Lower leg skin (tissue), 4 donors: ENCODE measurements at regions not wholly inside any gene's neighbourhood (a gene's known extent, or its start where the extent isn't known, plus 50 kb on each side); places are given as distances from the start of the nearest gene placed in this dataset.

ENCODE experiments used
- DNase-seq, 2 donors: peaks; one replicate each; pipeline ENCODE4 v3.0.0-alpha.2; 2019; ENCODE audit warnings: low spot score in 2 of 2
- H3K4me3 ChIP-seq: fragments of 200-600 bp; sonication (generic); 2 replicates; pipeline ENCODE4 v1.5.1; 2017; ENCODE audit warnings: mild to moderate bottlenecking, low read depth; ENCODE audit not compliant: poor library complexity, severe bottlenecking
- CTCF ChIP-seq, 3 donors: fragments of 450-650 bp; IDR thresholded peaks; one replicate each; pipeline ENCODE4 v1.5.1; 2016; ENCODE audit warnings: antibody characterized with exemption in 3 of 3, mild to moderate bottlenecking in 3 of 3, moderate library complexity in 2 of 3
- POLR2A ChIP-seq, 2 donors: fragments of 450-650 bp; IDR thresholded peaks; one replicate each; pipeline ENCODE4 v1.6.1; 2016 to 2017; ENCODE audit warnings: antibody characterized with exemption in 2 of 2, mild to moderate bottlenecking in 1 of 2, moderate library complexity in 1 of 2
- WGBS, 2 donors: methylation state at CpG; one replicate each; pipeline ENCODE4 v1.1.5; 2018; 5-methylcytosine and 5-hydroxymethylcytosine counted together
- intact Hi-C: fragments of 100-400 bp; cut with DNase I; formaldehyde crosslinking; loops from one replicate; pipeline ENCODE4 v1.15.0; 2023; ENCODE audit warnings: low total_unique reads

DNA sequence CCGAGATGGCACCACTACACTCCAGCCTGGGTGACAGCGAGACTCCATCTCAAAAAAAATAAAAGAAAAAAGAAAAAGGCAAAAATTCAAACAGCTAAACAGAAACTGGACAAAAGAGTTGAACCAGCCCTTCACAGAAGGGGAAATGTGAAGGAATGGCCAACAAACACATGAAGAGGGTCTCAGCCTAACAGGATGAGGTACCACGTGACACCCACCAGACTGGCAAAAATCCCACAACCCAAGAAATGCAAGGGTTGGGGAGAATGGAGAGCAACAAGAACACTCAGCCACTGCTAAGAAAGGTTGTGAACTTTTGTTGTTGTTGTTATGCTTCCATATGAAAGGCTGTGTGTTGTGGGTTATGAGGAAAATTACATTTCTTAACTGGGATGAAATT is 357.7 kb downstream of the PREX1 start:
- TF ChIP-seq POLR2A (IDR thresholded peaks at IDR 0.05) (no peak), CTCF (IDR thresholded peaks at IDR 0.05) (no peak)
- no peak overlapping the region for H3K4me3 ChIP-seq
- WGBS, 2 donors = 83 to 86% methylated on average over 3 of the region's 3 CpGs
- DNase-seq = no peak
- intact Hi-C loops = no loop called here

GRCh38 chr20:48469026-48469425 is 358.8 kb downstream of the PREX1 start:
- intact Hi-C loops = no loop called here
- no peak overlapping the region for H3K4me3 ChIP-seq
- DNase-seq = no peak
- no peak for TF ChIP-seq CTCF (IDR thresholded peaks at IDR 0.05)
- TF ChIP-seq POLR2A (IDR thresholded peaks at IDR 0.05) = no peak
- 92 to 95% methylated on average over 4 of the region's 4 CpGs for WGBS, 2 donors

GRCh38 chr20:48468571-48468970 is 359.2 kb downstream of the PREX1 start:
- WGBS, 2 donors = 69 to 72% methylated on average over 4 to 5 of the region's 5 CpGs
- DNase-seq = no peak

DNA sequence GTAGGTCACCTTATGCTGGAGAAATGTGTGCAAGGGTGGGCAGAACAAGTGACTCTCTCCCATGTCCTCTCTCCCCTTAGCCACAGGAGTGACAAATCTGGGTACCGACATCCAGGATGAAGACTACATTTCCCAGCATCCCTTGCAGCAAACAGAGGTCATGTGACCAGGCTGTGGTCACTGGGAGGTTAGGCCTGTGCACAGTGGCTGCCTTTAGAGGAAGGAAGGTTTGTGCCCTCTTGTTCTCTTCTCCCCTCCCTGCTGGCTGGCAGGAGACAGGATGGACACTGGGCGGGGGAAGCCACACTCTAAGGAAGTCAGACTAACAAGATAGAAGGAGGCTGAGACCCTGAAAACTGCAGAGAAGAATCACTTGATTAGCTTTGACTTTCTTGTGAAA is 360.2 kb downstream of the PREX1 start:
- 87 to 93% methylated on average over 2 of the region's 2 CpGs for WGBS, 2 donors
- no peak for TF ChIP-seq CTCF (IDR thresholded peaks at IDR 0.05)
- TF ChIP-seq POLR2A (IDR thresholded peaks at IDR 0.05) = no peak
- no peak overlapping the region for H3K4me3 ChIP-seq
- DNase-seq = no peak
- intact Hi-C loops = no loop called here

More at GRCh38 chr20:48468571-48468970, 359.2 kb downstream of the PREX1 start:
- intact Hi-C loops = no loop called here
- TF ChIP-seq CTCF (IDR thresholded peaks at IDR 0.05) = no peak
- no peak for TF ChIP-seq POLR2A (IDR thresholded peaks at IDR 0.05)
- H3K4me3 ChIP-seq = no peak overlapping the region

GRCh38 chr20:48465271-48465670 is 362.5 kb downstream of the PREX1 start:
- intact Hi-C loops = no loop called here
- 95 to 99% methylated on average over 4 of the region's 4 CpGs for WGBS, 2 donors

More at GRCh38 chr20:48465271-48465670, 362.5 kb downstream of the PREX1 start:
- no peak overlapping the region for H3K4me3 ChIP-seq
- TF ChIP-seq CTCF (IDR thresholded peaks at IDR 0.05) (no peak), POLR2A (IDR thresholded peaks at IDR 0.05) (no peak)
- DNase-seq = no peak
